Kidney (tissue), 13 donors: ENCODE measurements at regions not wholly inside any gene's neighbourhood (a gene's known extent, or its start where the extent isn't known, plus 50 kb on each side); places are given as distances from the start of the nearest gene placed in this dataset.

Experiments used
- DNase-seq, 5 donors: peaks; one replicate each; pipeline ENCODE4 v3.0.0-alpha.2; 2013 to 2020
- FAIRE-seq: peaks from 2 replicates; lab custom pipeline; 2012; peaks lifted over from hg19 to GRCh38; lab: Jason Lieb, UNC
- H3K27ac ChIP-seq, 2 donors: one replicate each; pipeline ENCODE4 v1.7.0; 2013; ENCODE audit warnings: low read depth in 2 of 2, low read length in 2 of 2, inconsistent platforms in 1 of 2
- H3K27me3 ChIP-seq: one replicate; pipeline ENCODE4 v1.7.1; 2013; ENCODE audit warnings: low read length, inconsistent platforms; ENCODE audit not compliant: control insufficient read depth, insufficient read depth
- H3K36me3 ChIP-seq, 3 donors: one replicate each; pipeline versions ENCODE4 v1.7.0 to v1.7.1; 2013; ENCODE audit warnings: low read length in 3 of 3, control low read depth in 1 of 3, inconsistent platforms in 1 of 3; ENCODE audit not compliant: insufficient read depth in 3 of 3, control insufficient read depth in 2 of 3
- H3K4me1 ChIP-seq, 3 donors: one replicate each; pipeline versions ENCODE4 v1.7.0 to v1.7.1; 2013; ENCODE audit warnings: low read length in 3 of 3, inconsistent platforms in 1 of 3, low read depth in 1 of 3; ENCODE audit not compliant: control insufficient read depth in 2 of 3, insufficient read depth in 2 of 3
- H3K4me3 ChIP-seq, 3 donors: one replicate each; pipeline versions ENCODE4 v1.7.0 to v1.8.1; 2013; ENCODE audit warnings: low read length in 3 of 3, control low read depth in 1 of 3, inconsistent platforms in 1 of 3
- H3K9ac ChIP-seq, 3 donors: one replicate each; pipeline versions ENCODE4 v1.7.0 to v1.7.1; 2013; ENCODE audit warnings: low read length in 3 of 3, control low read depth in 1 of 3, inconsistent platforms in 1 of 3
- H3K9me3 ChIP-seq, 3 donors: one replicate each; pipeline versions ENCODE4 v1.7.0 to v1.7.1; 2013; ENCODE audit warnings: low read length in 3 of 3, control low read depth in 1 of 3, inconsistent platforms in 1 of 3; ENCODE audit not compliant: control insufficient read depth in 2 of 3, insufficient read depth in 1 of 3
- intact Hi-C: fragments of 100-400 bp; cut with DNase I; formaldehyde crosslinking; loops from one replicate; pipeline ENCODE4 v1.11.1; 2022
- TF ChIP-seq, protein P1 (sequence below): IDR thresholded peaks from 3 replicates; pipeline ENCODE4 v1.5.1; 2012; ENCODE audit warnings: mild to moderate bottlenecking, moderate library complexity, borderline replicate concordance; ENCODE audit not compliant: insufficient read depth; ENCODE audit errors: extremely low read depth
- donor health status: control.
- donor health status: control.
- donor health status: control.
- donor health status: control.
- donor health status: control.
- donor health status: DM: yes; HTN: yes; CAD: no.
- donor health status: Normal renal cell carcinoma (clear cell type).

DNA sequence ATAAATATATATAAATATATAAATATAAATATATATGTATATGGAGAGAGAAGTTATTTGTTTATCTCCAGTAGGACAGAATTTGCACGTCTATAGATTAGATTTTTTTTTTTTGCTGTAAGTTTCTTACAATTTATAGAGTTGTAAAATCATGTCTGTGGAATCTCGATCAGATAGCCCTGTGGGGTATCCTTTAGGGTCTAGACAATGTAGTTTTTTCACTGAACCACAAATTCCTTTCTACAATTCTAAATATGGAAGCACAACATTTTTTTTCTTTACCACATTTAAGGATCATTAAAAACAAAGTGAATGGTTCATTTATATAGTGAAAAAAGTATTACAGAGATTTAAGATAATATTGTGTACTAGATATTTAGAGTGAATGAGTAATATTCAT lies 384.2 kb upstream of the ZNF608 start:
- H3K27me3 ChIP-seq = no peaks in the 10 kb centered on the region
- TF ChIP-seq, protein P1, sequence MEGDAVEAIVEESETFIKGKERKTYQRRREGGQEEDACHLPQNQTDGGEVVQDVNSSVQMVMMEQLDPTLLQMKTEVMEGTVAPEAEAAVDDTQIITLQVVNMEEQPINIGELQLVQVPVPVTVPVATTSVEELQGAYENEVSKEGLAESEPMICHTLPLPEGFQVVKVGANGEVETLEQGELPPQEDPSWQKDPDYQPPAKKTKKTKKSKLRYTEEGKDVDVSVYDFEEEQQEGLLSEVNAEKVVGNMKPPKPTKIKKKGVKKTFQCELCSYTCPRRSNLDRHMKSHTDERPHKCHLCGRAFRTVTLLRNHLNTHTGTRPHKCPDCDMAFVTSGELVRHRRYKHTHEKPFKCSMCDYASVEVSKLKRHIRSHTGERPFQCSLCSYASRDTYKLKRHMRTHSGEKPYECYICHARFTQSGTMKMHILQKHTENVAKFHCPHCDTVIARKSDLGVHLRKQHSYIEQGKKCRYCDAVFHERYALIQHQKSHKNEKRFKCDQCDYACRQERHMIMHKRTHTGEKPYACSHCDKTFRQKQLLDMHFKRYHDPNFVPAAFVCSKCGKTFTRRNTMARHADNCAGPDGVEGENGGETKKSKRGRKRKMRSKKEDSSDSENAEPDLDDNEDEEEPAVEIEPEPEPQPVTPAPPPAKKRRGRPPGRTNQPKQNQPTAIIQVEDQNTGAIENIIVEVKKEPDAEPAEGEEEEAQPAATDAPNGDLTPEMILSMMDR = no peak
- H3K36me3 ChIP-seq = no peaks in the 10 kb centered on the region
- H3K27ac ChIP-seq = no peak overlapping the region
- H3K9me3 ChIP-seq = no peaks in the 10 kb centered on the region
- H3K4me1 ChIP-seq = no peaks in the 10 kb centered on the region
- no peak overlapping the region for H3K4me3 ChIP-seq
- intact Hi-C loops = no loop called here
- H3K9ac ChIP-seq = no peak overlapping the region
- FAIRE-seq (no peak), DNase-seq (no peak)

DNA sequence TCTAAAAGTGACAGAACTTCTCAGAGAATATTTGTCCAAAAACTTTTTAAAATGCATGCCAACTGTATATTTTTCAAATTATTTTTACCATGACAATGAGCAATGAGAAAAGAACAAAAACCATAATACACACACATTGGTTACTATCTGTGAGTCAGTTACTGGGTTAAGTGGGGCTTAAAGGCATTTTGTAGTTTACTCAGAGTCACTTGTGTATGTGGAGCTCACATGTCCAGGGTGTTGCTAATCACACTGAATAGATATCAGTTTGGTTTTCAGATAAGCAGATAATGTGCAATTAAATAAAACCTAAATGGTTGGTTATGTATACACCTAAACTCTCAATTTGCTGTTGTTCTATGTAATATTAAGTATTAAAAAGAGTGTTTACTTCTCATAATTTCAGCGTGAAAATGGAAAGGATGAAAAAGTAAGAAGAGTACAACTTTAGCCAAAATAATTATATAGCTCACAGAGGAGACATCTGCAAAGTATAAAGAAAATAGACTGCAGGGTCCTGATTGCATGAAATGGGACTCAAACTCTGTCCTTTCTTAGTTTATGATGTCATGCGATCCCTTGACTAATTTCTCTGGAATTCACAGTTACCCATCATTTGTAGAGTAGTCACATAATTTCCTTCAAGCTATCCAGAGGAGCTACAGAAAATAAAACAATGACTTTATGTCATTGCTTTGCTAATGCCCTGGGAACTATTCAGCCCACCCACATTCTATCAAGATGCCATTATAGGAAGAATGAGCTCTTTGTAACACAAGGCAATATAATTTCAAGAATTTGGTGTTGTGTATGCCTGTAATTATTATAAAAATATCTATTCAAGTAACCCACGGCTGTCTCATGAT lies 388.0 kb upstream of the ZNF608 start:
- no peaks in the 10 kb centered on the region for H3K27me3 ChIP-seq
- no peak overlapping the region for H3K27ac ChIP-seq
- intact Hi-C loops = no loop called here
- H3K36me3 ChIP-seq = no peaks in the 10 kb centered on the region
- no peak for FAIRE-seq
- TF ChIP-seq, protein P1 = no peak
- no peaks in the 10 kb centered on the region for H3K4me1 ChIP-seq
- no peak for DNase-seq
- no peak overlapping the region for H3K9ac ChIP-seq
- H3K9me3 ChIP-seq = no peaks in the 10 kb centered on the region
- no peak overlapping the region for H3K4me3 ChIP-seq

DNA sequence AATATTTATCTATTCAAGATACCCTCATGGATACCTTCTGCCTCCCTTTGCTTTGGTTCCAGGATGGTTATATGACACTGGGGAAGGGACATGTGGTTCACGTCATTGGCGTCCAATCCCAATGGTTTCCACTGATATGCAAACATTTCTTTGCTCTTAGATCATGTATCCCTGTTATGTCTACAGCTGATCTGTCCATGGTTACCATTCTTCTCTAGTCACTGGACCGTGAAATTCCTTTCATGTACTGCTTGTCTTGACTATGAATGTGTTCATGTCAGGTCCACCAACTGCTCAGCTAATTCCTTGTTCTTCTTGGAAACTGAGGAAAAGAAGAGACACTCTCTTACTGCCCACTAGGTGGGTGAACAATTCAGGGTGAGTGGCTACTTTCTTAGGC lies 391.1 kb upstream of the ZNF608 start:
- H3K27me3 ChIP-seq = no peaks in the 10 kb centered on the region
- intact Hi-C loops = no loop called here
- H3K9ac ChIP-seq = no peak overlapping the region
- H3K9me3 ChIP-seq = no peaks in the 10 kb centered on the region
- H3K27ac ChIP-seq = no peak overlapping the region
- TF ChIP-seq, protein P1 = no peak
- DNase-seq (peak in 2 of 5 donors; percentile 48 to 52), FAIRE-seq (no peak)
- no peaks in the 10 kb centered on the region for H3K4me1 ChIP-seq
- H3K4me3 ChIP-seq = no peak overlapping the region
- H3K36me3 ChIP-seq = no peaks in the 10 kb centered on the region
